WTC11 (cell line): ENCODE measurements at regions not wholly inside any gene's neighbourhood (a gene's known extent, or its start where the extent isn't known, plus 50 kb on each side); places are given as distances from the start of the nearest gene placed in this dataset.

Source experiments
- ATAC-seq: fragments of 200-7000 bp; cut with Tn5 transposase; 2 replicates; pipeline ENCODE4 v1.10.0; 2021; ENCODE audit warnings: mild to moderate bottlenecking, moderate library complexity
- CTCF ChIA-PET: fragments of 300-600 bp; sonication (Branson Sonifier 250); formaldehyde crosslinking; loops from one replicate; lab custom pipeline; 2021; ENCODE audit warnings: antibody characterized with exemption; lab: Charles Lee
- POLR2A ChIA-PET: fragments of 350-600 bp; sonication (Branson Sonifier 250); formaldehyde crosslinking; loops from one replicate; lab custom pipeline; 2021; ENCODE audit warnings: antibody characterized with exemption; lab: Charles Lee
- DNase-seq: peaks from one replicate; pipeline ENCODE4 v3.0.0; 2021; ENCODE audit warnings: low spot score
- H3K27ac Mint-ChIP-seq: 2 replicates; pipeline ENCODE4 v1.8.0; 2021; ENCODE audit warnings: mixed read lengths
- H3K27me3 Mint-ChIP-seq: 2 replicates; pipeline ENCODE4 v1.8.0; 2021; ENCODE audit warnings: low read depth, mild to moderate bottlenecking, moderate library complexity, mixed read lengths
- H3K36me3 Mint-ChIP-seq: 2 replicates; pipeline ENCODE4 v1.8.0; 2021; ENCODE audit warnings: mixed read lengths
- H3K4me1 Mint-ChIP-seq: 2 replicates; pipeline ENCODE4 v1.8.0; 2022; ENCODE audit warnings: mixed read lengths
- H3K4me3 Mint-ChIP-seq: 2 replicates; pipeline ENCODE4 v1.8.0; 2021; ENCODE audit warnings: mild to moderate bottlenecking, moderate library complexity, mixed read lengths
- H3K9me3 Mint-ChIP-seq: 2 replicates; pipeline ENCODE4 v1.8.0; 2021; ENCODE audit warnings: mixed read lengths
- ARID4B ChIP-seq: sonication (generic); formaldehyde crosslinking; IDR thresholded peaks from 2 replicates; pipeline ENCODE4 v1.8.0; 2023; ENCODE audit warnings: missing genetic modification reagents, mild to moderate bottlenecking, borderline replicate concordance
- E2F1 ChIP-seq: sonication (generic); formaldehyde crosslinking; IDR thresholded peaks from 2 replicates; pipeline ENCODE4 v1.8.0; 2022; ENCODE audit warnings: mild to moderate bottlenecking, missing genetic modification reagents
- EMX1 ChIP-seq: fragments of 250-450 bp; sonication (Bioruptor Pico); IDR thresholded peaks from 2 replicates; pipeline ENCODE4 v1.8.0; 2021; ENCODE audit warnings: mild to moderate bottlenecking
- FOXJ3 ChIP-seq: sonication (generic); formaldehyde crosslinking; IDR thresholded peaks from 2 replicates; pipeline ENCODE4 v1.9.0; 2021; ENCODE audit warnings: missing genetic modification reagents, mild to moderate bottlenecking, borderline replicate concordance
- GRHL2 ChIP-seq: fragments of 250-450 bp; sonication (Bioruptor Pico); IDR thresholded peaks from 2 replicates; pipeline ENCODE4 v1.8.0; 2022; ENCODE audit warnings: mild to moderate bottlenecking, moderate library complexity; ENCODE audit not compliant: insufficient replicate concordance, severe bottlenecking
- JAZF1 ChIP-seq: fragments of 250-450 bp; sonication (Bioruptor Pico); IDR thresholded peaks from 2 replicates; pipeline ENCODE4 v1.9.0; 2021; ENCODE audit warnings: moderate library complexity, mild to moderate bottlenecking, inconsistent platforms
- MYBL2 ChIP-seq: sonication (generic); formaldehyde crosslinking; IDR thresholded peaks from 2 replicates; pipeline ENCODE4 v1.8.1; 2023; ENCODE audit warnings: mild to moderate bottlenecking, moderate library complexity, missing genetic modification reagents
- PREB ChIP-seq: sonication (generic); formaldehyde crosslinking; IDR thresholded peaks from 2 replicates; pipeline ENCODE4 v1.8.1; 2022; ENCODE audit warnings: mild to moderate bottlenecking, missing genetic modification reagents, moderate library complexity, borderline replicate concordance
- RORB ChIP-seq: fragments of 250-450 bp; sonication (Bioruptor Pico); IDR thresholded peaks from 2 replicates; pipeline ENCODE4 v1.9.0; 2021; ENCODE audit warnings: mild to moderate bottlenecking
- SMAD3 ChIP-seq: sonication (generic); formaldehyde crosslinking; IDR thresholded peaks from 2 replicates; pipeline ENCODE4 v1.8.0; 2022; ENCODE audit warnings: missing genetic modification reagents, mild to moderate bottlenecking, borderline replicate concordance
- TEAD4 ChIP-seq: sonication (generic); formaldehyde crosslinking; IDR thresholded peaks from 2 replicates; pipeline ENCODE4 v1.8.0; 2022; ENCODE audit warnings: mild to moderate bottlenecking, missing genetic modification reagents
- USF1 ChIP-seq: sonication (generic); formaldehyde crosslinking; IDR thresholded peaks from 2 replicates; pipeline ENCODE4 v1.8.0; 2022; ENCODE audit warnings: mild to moderate bottlenecking, missing genetic modification reagents
- ZBTB21 ChIP-seq: sonication (generic); formaldehyde crosslinking; IDR thresholded peaks from 2 replicates; pipeline ENCODE4 v1.8.1; 2023; ENCODE audit warnings: mild to moderate bottlenecking, missing genetic modification reagents, borderline replicate concordance
- ZNF396 ChIP-seq: fragments of 250-450 bp; sonication (Bioruptor Pico); IDR thresholded peaks from 2 replicates; pipeline ENCODE4 v1.8.0; 2021; ENCODE audit warnings: mild to moderate bottlenecking, moderate library complexity, borderline replicate concordance
- ZNF416 ChIP-seq: fragments of 250-450 bp; sonication (Bioruptor Pico); IDR thresholded peaks from 2 replicates; pipeline ENCODE4 v1.9.0; 2021; ENCODE audit warnings: mild to moderate bottlenecking, inconsistent platforms
- TF ChIP-seq, protein P1 (sequence below): sonication (generic); formaldehyde crosslinking; IDR thresholded peaks from 2 replicates; pipeline ENCODE4 v1.8.1; 2022; ENCODE audit warnings: mild to moderate bottlenecking, moderate library complexity, missing genetic modification reagents
- TF ChIP-seq, protein P2 (sequence below): fragments of 250-450 bp; sonication (Bioruptor Pico); IDR thresholded peaks from 2 replicates; pipeline ENCODE4 v1.9.0; 2021; ENCODE audit warnings: mild to moderate bottlenecking, borderline replicate concordance
- TF ChIP-seq, protein P3 (sequence below): fragments of 250-450 bp; sonication (Bioruptor Pico); IDR thresholded peaks from 2 replicates; pipeline ENCODE4 v2.1.2; 2022; ENCODE audit warnings: mild to moderate bottlenecking, moderate library complexity

DNA sequence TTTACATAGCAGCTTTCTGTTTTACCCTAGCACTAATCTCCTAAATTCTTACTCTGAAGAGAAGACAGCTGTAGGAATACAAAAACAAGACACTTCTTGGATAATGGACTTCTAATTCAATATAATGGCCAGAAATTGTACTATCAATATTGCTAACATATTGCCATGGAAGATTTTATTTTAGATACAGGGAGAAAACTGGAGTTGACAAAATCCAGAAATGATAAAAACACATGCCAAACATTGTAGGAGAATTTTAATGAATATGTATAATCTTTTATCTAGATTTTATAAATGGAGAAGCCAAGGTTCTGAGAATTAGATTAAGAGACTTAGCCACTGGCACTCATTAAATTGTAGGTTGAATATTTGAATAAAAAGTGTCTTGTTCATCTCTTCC lies 1838.8 kb upstream of the LRRTM1 start (continued):
- TF ChIP-seq RORB (no peak), JAZF1 (no peak), ZNF416 (CRISPR knock-in tag) (no peak), E2F1 (CRISPR knock-in tag) (no peak)
- TF ChIP-seq, protein P1, sequence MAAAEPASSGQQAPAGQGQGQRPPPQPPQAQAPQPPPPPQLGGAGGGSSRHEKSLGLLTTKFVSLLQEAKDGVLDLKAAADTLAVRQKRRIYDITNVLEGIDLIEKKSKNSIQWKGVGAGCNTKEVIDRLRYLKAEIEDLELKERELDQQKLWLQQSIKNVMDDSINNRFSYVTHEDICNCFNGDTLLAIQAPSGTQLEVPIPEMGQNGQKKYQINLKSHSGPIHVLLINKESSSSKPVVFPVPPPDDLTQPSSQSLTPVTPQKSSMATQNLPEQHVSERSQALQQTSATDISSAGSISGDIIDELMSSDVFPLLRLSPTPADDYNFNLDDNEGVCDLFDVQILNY (CRISPR knock-in tag), result no peak
- TF ChIP-seq, protein P2, sequence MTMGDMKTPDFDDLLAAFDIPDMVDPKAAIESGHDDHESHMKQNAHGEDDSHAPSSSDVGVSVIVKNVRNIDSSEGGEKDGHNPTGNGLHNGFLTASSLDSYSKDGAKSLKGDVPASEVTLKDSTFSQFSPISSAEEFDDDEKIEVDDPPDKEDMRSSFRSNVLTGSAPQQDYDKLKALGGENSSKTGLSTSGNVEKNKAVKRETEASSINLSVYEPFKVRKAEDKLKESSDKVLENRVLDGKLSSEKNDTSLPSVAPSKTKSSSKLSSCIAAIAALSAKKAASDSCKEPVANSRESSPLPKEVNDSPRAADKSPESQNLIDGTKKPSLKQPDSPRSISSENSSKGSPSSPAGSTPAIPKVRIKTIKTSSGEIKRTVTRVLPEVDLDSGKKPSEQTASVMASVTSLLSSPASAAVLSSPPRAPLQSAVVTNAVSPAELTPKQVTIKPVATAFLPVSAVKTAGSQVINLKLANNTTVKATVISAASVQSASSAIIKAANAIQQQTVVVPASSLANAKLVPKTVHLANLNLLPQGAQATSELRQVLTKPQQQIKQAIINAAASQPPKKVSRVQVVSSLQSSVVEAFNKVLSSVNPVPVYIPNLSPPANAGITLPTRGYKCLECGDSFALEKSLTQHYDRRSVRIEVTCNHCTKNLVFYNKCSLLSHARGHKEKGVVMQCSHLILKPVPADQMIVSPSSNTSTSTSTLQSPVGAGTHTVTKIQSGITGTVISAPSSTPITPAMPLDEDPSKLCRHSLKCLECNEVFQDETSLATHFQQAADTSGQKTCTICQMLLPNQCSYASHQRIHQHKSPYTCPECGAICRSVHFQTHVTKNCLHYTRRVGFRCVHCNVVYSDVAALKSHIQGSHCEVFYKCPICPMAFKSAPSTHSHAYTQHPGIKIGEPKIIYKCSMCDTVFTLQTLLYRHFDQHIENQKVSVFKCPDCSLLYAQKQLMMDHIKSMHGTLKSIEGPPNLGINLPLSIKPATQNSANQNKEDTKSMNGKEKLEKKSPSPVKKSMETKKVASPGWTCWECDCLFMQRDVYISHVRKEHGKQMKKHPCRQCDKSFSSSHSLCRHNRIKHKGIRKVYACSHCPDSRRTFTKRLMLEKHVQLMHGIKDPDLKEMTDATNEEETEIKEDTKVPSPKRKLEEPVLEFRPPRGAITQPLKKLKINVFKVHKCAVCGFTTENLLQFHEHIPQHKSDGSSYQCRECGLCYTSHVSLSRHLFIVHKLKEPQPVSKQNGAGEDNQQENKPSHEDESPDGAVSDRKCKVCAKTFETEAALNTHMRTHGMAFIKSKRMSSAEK (CRISPR knock-in tag), result no peak
- TF ChIP-seq, all 79 proteins: peak for 0

DNA sequence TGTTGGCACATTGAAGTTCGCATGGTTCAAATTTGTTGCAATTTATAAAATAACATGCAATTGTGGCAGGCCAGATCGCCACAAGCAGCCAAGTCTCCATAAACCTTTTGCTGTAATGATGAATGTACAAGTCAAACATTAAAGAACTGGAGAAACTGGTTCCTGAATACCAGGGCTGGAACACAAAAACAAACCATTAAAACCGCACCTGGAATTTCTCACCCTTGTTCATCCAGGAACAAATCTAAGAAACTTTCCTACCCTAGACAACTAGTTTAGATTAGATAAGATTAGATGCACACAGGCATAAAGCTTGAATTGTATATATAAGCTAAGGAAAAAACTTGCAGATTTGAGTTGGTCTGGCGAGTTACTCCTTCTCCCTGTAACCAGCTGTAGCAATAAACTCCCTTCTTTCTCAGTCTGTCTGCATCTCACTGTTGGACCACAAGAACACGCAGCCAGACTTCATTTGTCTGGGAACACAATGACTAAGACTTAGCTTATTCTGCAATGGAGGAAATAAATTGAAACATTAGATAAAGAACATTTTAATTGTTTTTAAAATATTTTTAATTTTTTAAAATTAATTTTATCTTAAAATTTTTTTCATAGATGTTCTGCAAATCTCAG lies 1835.5 kb upstream of the LRRTM1 start:
- POLR2A ChIA-PET, result no interaction called here
- Mint-ChIP-seq H3K9me3 (peaks cover 16% of the 10 kb centered on the region), H3K4me3 (no peak overlapping the region), H3K27ac (no peak overlapping the region), H3K36me3 (peaks cover 3% of the 10 kb centered on the region; the same call in 1 of the 2 replicates), H3K4me1 (no peaks in the 10 kb centered on the region), H3K27me3 (no peaks in the 10 kb centered on the region; the same call in 1 of the 2 replicates)
- ATAC-seq (no peak), DNase-seq (no peak)
- CTCF ChIA-PET, result no interaction called here
- TF ChIP-seq ZBTB21 (no peak), ZNF396 (CRISPR knock-in tag) (no peak), MYBL2 (CRISPR knock-in tag) (no peak), USF1 (no peak), ARID4B (no peak), PREB (CRISPR knock-in tag) (no peak), GRHL2 (no peak), EMX1 (no peak), FOXJ3 (CRISPR knock-in tag) (no peak), JAZF1 (no peak), SMAD3 (CRISPR knock-in tag) (no peak), TEAD4 (CRISPR knock-in tag) (no peak)
- TF ChIP-seq, protein P3, sequence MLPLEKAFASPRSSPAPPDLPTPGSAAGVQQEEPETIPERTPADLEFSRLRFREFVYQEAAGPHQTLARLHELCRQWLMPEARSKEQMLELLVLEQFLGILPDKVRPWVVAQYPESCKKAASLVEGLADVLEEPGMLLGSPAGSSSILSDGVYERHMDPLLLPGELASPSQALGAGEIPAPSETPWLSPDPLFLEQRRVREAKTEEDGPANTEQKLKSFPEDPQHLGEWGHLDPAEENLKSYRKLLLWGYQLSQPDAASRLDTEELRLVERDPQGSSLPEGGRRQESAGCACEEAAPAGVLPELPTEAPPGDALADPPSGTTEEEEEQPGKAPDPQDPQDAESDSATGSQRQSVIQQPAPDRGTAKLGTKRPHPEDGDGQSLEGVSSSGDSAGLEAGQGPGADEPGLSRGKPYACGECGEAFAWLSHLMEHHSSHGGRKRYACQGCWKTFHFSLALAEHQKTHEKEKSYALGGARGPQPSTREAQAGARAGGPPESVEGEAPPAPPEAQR (CRISPR knock-in tag), result no peak
